GM19463 (cell line): ENCODE measurements at regions not wholly inside any gene's neighbourhood (a gene's known extent, or its start where the extent isn't known, plus 50 kb on each side); places are given as distances from the start of the nearest gene placed in this dataset.
A peak's percentile ranks its signal among the peaks of the same experiment; 100 is the strongest.

ENCODE experiments used
- ATAC-seq: cut with Tn5 transposase; IDR thresholded peaks from one replicate; pipeline ENCODE4 v1.9.1; 2021; ENCODE audit warnings: mild to moderate bottlenecking, moderate library complexity; ENCODE audit not compliant: unreplicated experiment

GRCh38 chr16:85481738-85482137 lies 131.4 kb upstream of the GSE1 start:
- no peak for ATAC-seq

GRCh38 chr16:85483424-85483823 lies 129.7 kb upstream of the GSE1 start:
- ATAC-seq: no peak

- no peak for ATAC-seq
These were observed 128.5 kb upstream of the GSE1 start for GRCh38 chr16:85484347-85485300.

GRCh38 chr16:85485379-85485778 lies 127.7 kb upstream of the GSE1 start:
- no peak for ATAC-seq

GRCh38 chr16:85486256-85486915 lies 126.7 kb upstream of the GSE1 start:
- ATAC-seq: no peak

- no peak for ATAC-seq
These were observed 124.7 kb upstream of the GSE1 start for GRCh38 chr16:85488414-85488813.

- ATAC-seq: no peak
These were observed 122.6 kb upstream of the GSE1 start for GRCh38 chr16:85490407-85491057.

- no peak for ATAC-seq
These were observed 121.9 kb upstream of the GSE1 start for GRCh38 chr16:85491058-85491771.

GRCh38 chr16:85491798-85492294 lies 121.3 kb upstream of the GSE1 start:
- no peak for ATAC-seq

GRCh38 chr16:85492295-85492864 lies 120.7 kb upstream of the GSE1 start:
- ATAC-seq: no peak

- no peak for ATAC-seq
These were observed 118.8 kb upstream of the GSE1 start for GRCh38 chr16:85494315-85494714.

GRCh38 chr16:85495259-85495658 lies 117.9 kb upstream of the GSE1 start:
- ATAC-seq: no peak

GRCh38 chr16:85495823-85496538 lies 117.1 kb upstream of the GSE1 start:
- ATAC-seq: no peak

- no peak for ATAC-seq
These were observed 115.4 kb upstream of the GSE1 start for GRCh38 chr16:85497622-85498314.

- peak; percentile 81 for ATAC-seq
These were observed 114.5 kb upstream of the GSE1 start for GRCh38 chr16:85498607-85499006.

GRCh38 chr16:85500220-85500619 lies 112.9 kb upstream of the GSE1 start:
- ATAC-seq: no peak

GRCh38 chr16:85501900-85502299 lies 111.2 kb upstream of the GSE1 start:
- no peak for ATAC-seq

- no peak for ATAC-seq
These were observed 110.8 kb upstream of the GSE1 start for GRCh38 chr16:85502357-85502756.

GRCh38 chr16:85503679-85504231 lies 109.4 kb upstream of the GSE1 start:
- no peak for ATAC-seq
